Activated CD4-positive, alpha-beta T cell treated with anti-CD3 and anti-CD28 coated beads, Interleukin-2, amount 50 U/mL, for 1 hour (primary cell): ENCODE measurements at regions not wholly inside any gene's neighbourhood (a gene's known extent, or its start where the extent isn't known, plus 50 kb on each side); places are given as distances from the start of the nearest gene placed in this dataset.

ENCODE experiments used
- DNase-seq: peaks from one replicate; pipeline ENCODE4 v3.0.0-alpha.2; 2020

- DNase-seq, result no peak
Observed at GRCh38 chrX:148371291-148371690, 129.1 kb upstream of the AFF2 start.

- DNase-seq, result no peak
Observed at GRCh38 chrX:148372925-148373324, 127.5 kb upstream of the AFF2 start.

GRCh38 chrX:148376342-148376741 lies 124.1 kb upstream of the AFF2 start:
- DNase-seq, result no peak

- no peak for DNase-seq
Observed at GRCh38 chrX:148380107-148380506, 120.3 kb upstream of the AFF2 start.

- peak; percentile 2 for DNase-seq
Observed at GRCh38 chrX:148380650-148381561, 119.5 kb upstream of the AFF2 start.

GRCh38 chrX:148381603-148382002 lies 118.8 kb upstream of the AFF2 start:
- DNase-seq, result no peak

- DNase-seq, result no peak
Observed at GRCh38 chrX:148382983-148383382, 117.4 kb upstream of the AFF2 start.

- DNase-seq, result no peak
Observed at GRCh38 chrX:148385471-148385870, 114.9 kb upstream of the AFF2 start.

GRCh38 chrX:148389629-148390028 lies 110.8 kb upstream of the AFF2 start:
- no peak for DNase-seq

GRCh38 chrX:148412006-148412405 lies 88.4 kb upstream of the AFF2 start:
- DNase-seq, result no peak

GRCh38 chrX:148416142-148416541 lies 84.3 kb upstream of the AFF2 start:
- DNase-seq, result no peak

- no peak for DNase-seq
Observed at GRCh38 chrX:148416931-148417330, 83.5 kb upstream of the AFF2 start.

- no peak for DNase-seq
Observed at GRCh38 chrX:148417934-148418333, 82.5 kb upstream of the AFF2 start.

- no peak for DNase-seq
Observed at GRCh38 chrX:148422526-148422925, 77.9 kb upstream of the AFF2 start.

GRCh38 chrX:148424570-148424969 lies 75.8 kb upstream of the AFF2 start:
- no peak for DNase-seq

GRCh38 chrX:148426467-148426866 lies 74.0 kb upstream of the AFF2 start:
- DNase-seq, result no peak

- DNase-seq, result no peak
Observed at GRCh38 chrX:148441387-148441786, 59.0 kb upstream of the AFF2 start.

- no peak for DNase-seq
Observed at GRCh38 chrX:148443216-148443615, 57.2 kb upstream of the AFF2 start.

- no peak for DNase-seq
Observed at GRCh38 chrX:148448686-148449085, 51.7 kb upstream of the AFF2 start.
